ENCODE measurements at regions not wholly inside any gene's neighbourhood (a gene's known extent, or its start where the extent isn't known, plus 50 kb on each side); places are given as distances from the start of the nearest gene placed in this dataset.
A peak's percentile ranks its signal among the peaks of the same experiment; 100 is the strongest.

GRCh38 chr3:30069056-30069455, 537.3 kb upstream of the TGFBR2 start:
- Histone ChIP-seq H3K27me3 (no peaks in the 10 kb centered on the region), H3K4me1 (no peaks in the 10 kb centered on the region), H3K36me3 (no peaks in the 10 kb centered on the region), H3K27ac (no peak overlapping the region), H3K9me3 (no peaks in the 10 kb centered on the region), H3K4me3 (no peak overlapping the region)
- intact Hi-C loops (cut with DNase I): no loop called here
- TF ChIP-seq EP300 (IDR thresholded peaks at IDR 0.05) (no peak), POLR2A (IDR thresholded peaks at IDR 0.05) (no peak), POLR2AphosphoS5 (IDR thresholded peaks at IDR 0.05) (no peak)
- TF ChIP-seq, protein P1, sequence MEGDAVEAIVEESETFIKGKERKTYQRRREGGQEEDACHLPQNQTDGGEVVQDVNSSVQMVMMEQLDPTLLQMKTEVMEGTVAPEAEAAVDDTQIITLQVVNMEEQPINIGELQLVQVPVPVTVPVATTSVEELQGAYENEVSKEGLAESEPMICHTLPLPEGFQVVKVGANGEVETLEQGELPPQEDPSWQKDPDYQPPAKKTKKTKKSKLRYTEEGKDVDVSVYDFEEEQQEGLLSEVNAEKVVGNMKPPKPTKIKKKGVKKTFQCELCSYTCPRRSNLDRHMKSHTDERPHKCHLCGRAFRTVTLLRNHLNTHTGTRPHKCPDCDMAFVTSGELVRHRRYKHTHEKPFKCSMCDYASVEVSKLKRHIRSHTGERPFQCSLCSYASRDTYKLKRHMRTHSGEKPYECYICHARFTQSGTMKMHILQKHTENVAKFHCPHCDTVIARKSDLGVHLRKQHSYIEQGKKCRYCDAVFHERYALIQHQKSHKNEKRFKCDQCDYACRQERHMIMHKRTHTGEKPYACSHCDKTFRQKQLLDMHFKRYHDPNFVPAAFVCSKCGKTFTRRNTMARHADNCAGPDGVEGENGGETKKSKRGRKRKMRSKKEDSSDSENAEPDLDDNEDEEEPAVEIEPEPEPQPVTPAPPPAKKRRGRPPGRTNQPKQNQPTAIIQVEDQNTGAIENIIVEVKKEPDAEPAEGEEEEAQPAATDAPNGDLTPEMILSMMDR (IDR thresholded peaks at IDR 0.05): no peak
- DNase-seq: no peak
- WGBS, 2 donors: 75 to 81% methylated on average over 2 of the region's 2 CpGs

- Histone ChIP-seq H3K9me3 (peaks cover 0 to 3% (median 2%) of the 10 kb centered on the region in 4 donors), H3K27me3 (no peaks in the 10 kb centered on the region), H3K27ac (no peak overlapping the region), H3K36me3 (no peaks in the 10 kb centered on the region), H3K4me1 (no peaks in the 10 kb centered on the region), H3K4me3 (no peak overlapping the region)
- intact Hi-C loops (cut with DNase I): no loop called here
- no peak for DNase-seq
- TF ChIP-seq POLR2A (IDR thresholded peaks at IDR 0.05) (no peak), POLR2AphosphoS5 (IDR thresholded peaks at IDR 0.05) (no peak), EP300 (IDR thresholded peaks at IDR 0.05) (no peak)
- TF ChIP-seq, protein P1 (IDR thresholded peaks at IDR 0.05): no peak
These were observed 533.4 kb upstream of the TGFBR2 start for GRCh38 chr3:30073040-30073439.

GRCh38 chr3:30073622-30074021, 532.8 kb upstream of the TGFBR2 start:
- Histone ChIP-seq H3K27ac (no peak overlapping the region), H3K4me3 (no peak overlapping the region), H3K4me1 (no peaks in the 10 kb centered on the region), H3K9me3 (peaks cover 0 to 3% (median 2%) of the 10 kb centered on the region in 4 donors), H3K36me3 (no peaks in the 10 kb centered on the region), H3K27me3 (no peaks in the 10 kb centered on the region)
- intact Hi-C loops (cut with DNase I): no loop called here
- WGBS, 2 donors: 36 to 85% methylated on average over 1 of the region's 1 CpG
- DNase-seq: no peak
- no peak for TF ChIP-seq EP300 (IDR thresholded peaks at IDR 0.05)
- peak in 1 of 4 donors; percentile 11 for TF ChIP-seq POLR2AphosphoS5 (IDR thresholded peaks at IDR 0.05)
- TF ChIP-seq, protein P1 (IDR thresholded peaks at IDR 0.05): no peak
- TF ChIP-seq POLR2A (IDR thresholded peaks at IDR 0.05): no peak

DNA sequence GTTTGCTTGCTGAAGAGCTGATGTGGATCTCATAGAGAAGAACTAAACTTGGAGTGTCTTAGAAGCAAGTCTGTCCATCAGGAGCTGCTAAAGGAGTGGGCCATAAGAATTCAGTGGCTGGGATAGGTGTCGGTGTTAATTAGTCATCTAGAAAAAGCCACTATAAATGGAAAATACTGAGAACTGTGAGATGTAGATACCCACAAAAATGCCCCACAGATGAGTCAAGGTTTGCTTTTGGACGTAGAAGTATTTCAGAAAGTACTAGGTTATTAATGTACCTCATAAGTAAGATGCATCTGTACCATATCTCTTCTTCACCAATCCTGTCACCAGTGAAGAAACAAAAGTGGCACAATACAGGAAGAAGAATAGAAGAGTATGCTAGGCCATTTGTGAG, 530.9 kb upstream of the TGFBR2 start:
- Histone ChIP-seq H3K27me3 (no peaks in the 10 kb centered on the region), H3K9me3 (peaks cover 0 to 3% (median 2%) of the 10 kb centered on the region in 4 donors), H3K4me3 (no peak overlapping the region), H3K4me1 (no peaks in the 10 kb centered on the region), H3K27ac (no peak overlapping the region), H3K36me3 (no peaks in the 10 kb centered on the region)
- intact Hi-C loops (cut with DNase I): no loop called here
- DNase-seq: no peak
- WGBS, 2 donors: 89 to 90% methylated on average over 2 of the region's 2 CpGs
- TF ChIP-seq POLR2A (IDR thresholded peaks at IDR 0.05) (no peak), POLR2AphosphoS5 (IDR thresholded peaks at IDR 0.05) (no peak), EP300 (IDR thresholded peaks at IDR 0.05) (no peak)
- TF ChIP-seq, protein P1 (IDR thresholded peaks at IDR 0.05): no peak

GRCh38 chr3:30076899-30077298, 529.5 kb upstream of the TGFBR2 start:
- peaks cover 0 to 3% (median 2%) of the 10 kb centered on the region in 4 donors for H3K9me3 ChIP-seq
- DNase-seq: no peak
- intact Hi-C loops (cut with DNase I): no loop called here
- TF ChIP-seq, protein P1 (IDR thresholded peaks at IDR 0.05): no peak
- TF ChIP-seq POLR2A (IDR thresholded peaks at IDR 0.05) (no peak), EP300 (IDR thresholded peaks at IDR 0.05) (no peak), POLR2AphosphoS5 (IDR thresholded peaks at IDR 0.05) (no peak)
- no peaks in the 10 kb centered on the region for H3K27me3 ChIP-seq
- no peaks in the 10 kb centered on the region for H3K4me1 ChIP-seq
- H3K27ac ChIP-seq: no peak overlapping the region
- H3K36me3 ChIP-seq: no peaks in the 10 kb centered on the region
- no peak overlapping the region for H3K4me3 ChIP-seq

Measured in sigmoid colon (tissue), 6 donors.